ENCODE measurements at regions not wholly inside any gene's neighbourhood (a gene's known extent, or its start where the extent isn't known, plus 50 kb on each side); places are given as distances from the start of the nearest gene placed in this dataset.

- Mint-ChIP-seq H3K4me1 (ENCODE audit: low read depth, unreplicated experiment) (peaks cover 2% of the 10 kb centered on the region), H3K27me3 (ENCODE audit: low read depth, unreplicated experiment) (no peaks in the 10 kb centered on the region), H3K9me3 (ENCODE audit: unreplicated experiment) (peaks cover 2% of the 10 kb centered on the region), H3K36me3 (ENCODE audit: low read depth, unreplicated experiment) (no peaks in the 10 kb centered on the region), H3K4me3 (ENCODE audit: unreplicated experiment) (no peak overlapping the region), H3K27ac (ENCODE audit: unreplicated experiment) (no peak overlapping the region)
- H3K4me1 ChIP-seq (ENCODE audit: insufficient read depth, low read length): no peaks in the 10 kb centered on the region
- H3K79me2 ChIP-seq (ENCODE audit: insufficient read depth, low read length): no peaks in the 10 kb centered on the region
- H3K36me3 ChIP-seq (ENCODE audit: insufficient read depth, low read length): no peaks in the 10 kb centered on the region
- no peak overlapping the region for H3K4me3 ChIP-seq (ENCODE audit: insufficient read depth, low read depth, low read length)
- no peaks in the 10 kb centered on the region for H4K20me1 ChIP-seq (ENCODE audit: insufficient read depth, low read length)
- H3K4me2 ChIP-seq (ENCODE audit: low read length): no peak overlapping the region
- TF ChIP-seq EZH2 (IDR thresholded peaks at IDR 0.05; ENCODE audit: insufficient read depth, low read length) (no peak), CTCF (IDR thresholded peaks at IDR 0.05; ENCODE audit: insufficient read depth, low read depth, low read length) (no peak)
- H3K27me3 ChIP-seq (ENCODE audit: insufficient read depth, low read length): no peaks in the 10 kb centered on the region
- no peaks in the 10 kb centered on the region for H3K9me3 ChIP-seq (ENCODE audit: insufficient read depth, low read depth, low read length)
- no peak overlapping the region for H2AFZ ChIP-seq (ENCODE audit: low read depth, low read length)
- H3K27ac ChIP-seq (ENCODE audit: low read depth, low read length): no peak overlapping the region
- no peak overlapping the region for H3K9ac ChIP-seq (ENCODE audit: low read length)
- FAIRE-seq: no peak
- DNase-seq (ENCODE audit: low read depth): no peak
Measured at GRCh38 chr15:93861956-93862741, 369.2 kb upstream of the MCTP2 start.

GRCh38 chr15:93861413-93861812, 369.9 kb upstream of the MCTP2 start:
- Histone ChIP-seq H2AFZ (ENCODE audit: low read depth, low read length) (no peak overlapping the region), H4K20me1 (ENCODE audit: insufficient read depth, low read length) (no peaks in the 10 kb centered on the region), H3K27ac (ENCODE audit: low read depth, low read length) (no peak overlapping the region), H3K4me3 (ENCODE audit: insufficient read depth, low read depth, low read length) (no peak overlapping the region), H3K4me2 (ENCODE audit: low read length) (no peak overlapping the region), H3K36me3 (ENCODE audit: insufficient read depth, low read length) (no peaks in the 10 kb centered on the region), H3K27me3 (ENCODE audit: insufficient read depth, low read length) (no peaks in the 10 kb centered on the region), H3K4me1 (ENCODE audit: insufficient read depth, low read length) (no peaks in the 10 kb centered on the region), H3K79me2 (ENCODE audit: insufficient read depth, low read length) (no peaks in the 10 kb centered on the region), H3K9ac (ENCODE audit: low read length) (no peak overlapping the region), H3K9me3 (ENCODE audit: insufficient read depth, low read depth, low read length) (no peaks in the 10 kb centered on the region)
- H3K27me3 Mint-ChIP-seq (ENCODE audit: low read depth, unreplicated experiment): no peaks in the 10 kb centered on the region
- DNase-seq (ENCODE audit: low read depth): peak; percentile 0
- no peak overlapping the region for H3K4me3 Mint-ChIP-seq (ENCODE audit: unreplicated experiment)
- no peaks in the 10 kb centered on the region for H3K36me3 Mint-ChIP-seq (ENCODE audit: low read depth, unreplicated experiment)
- TF ChIP-seq CTCF (IDR thresholded peaks at IDR 0.05; ENCODE audit: insufficient read depth, low read depth, low read length) (no peak), EZH2 (IDR thresholded peaks at IDR 0.05; ENCODE audit: insufficient read depth, low read length) (no peak)
- H3K9me3 Mint-ChIP-seq (ENCODE audit: unreplicated experiment): peaks cover 2% of the 10 kb centered on the region
- peaks cover 2% of the 10 kb centered on the region for H3K4me1 Mint-ChIP-seq (ENCODE audit: low read depth, unreplicated experiment)
- FAIRE-seq: no peak
- H3K27ac Mint-ChIP-seq (ENCODE audit: unreplicated experiment): no peak overlapping the region

GRCh38 chr15:93860701-93861100, 370.7 kb upstream of the MCTP2 start:
- DNase-seq (ENCODE audit: low read depth): no peak
- Mint-ChIP-seq H3K4me1 (ENCODE audit: low read depth, unreplicated experiment) (peaks cover 2% of the 10 kb centered on the region), H3K36me3 (ENCODE audit: low read depth, unreplicated experiment) (no peaks in the 10 kb centered on the region), H3K27me3 (ENCODE audit: low read depth, unreplicated experiment) (no peaks in the 10 kb centered on the region), H3K9me3 (ENCODE audit: unreplicated experiment) (peaks cover 2% of the 10 kb centered on the region), H3K4me3 (ENCODE audit: unreplicated experiment) (no peak overlapping the region), H3K27ac (ENCODE audit: unreplicated experiment) (no peak overlapping the region)
- H3K79me2 ChIP-seq (ENCODE audit: insufficient read depth, low read length): no peaks in the 10 kb centered on the region
- no peak overlapping the region for H3K4me2 ChIP-seq (ENCODE audit: low read length)
- H3K4me3 ChIP-seq (ENCODE audit: insufficient read depth, low read depth, low read length): no peak overlapping the region
- no peak overlapping the region for H3K9ac ChIP-seq (ENCODE audit: low read length)
- no peak overlapping the region for H3K27ac ChIP-seq (ENCODE audit: low read depth, low read length)
- FAIRE-seq: no peak
- no peak overlapping the region for H2AFZ ChIP-seq (ENCODE audit: low read depth, low read length)
- H4K20me1 ChIP-seq (ENCODE audit: insufficient read depth, low read length): no peaks in the 10 kb centered on the region
- H3K27me3 ChIP-seq (ENCODE audit: insufficient read depth, low read length): no peaks in the 10 kb centered on the region
- TF ChIP-seq CTCF (IDR thresholded peaks at IDR 0.05; ENCODE audit: insufficient read depth, low read depth, low read length) (no peak), EZH2 (IDR thresholded peaks at IDR 0.05; ENCODE audit: insufficient read depth, low read length) (no peak)
- no peaks in the 10 kb centered on the region for H3K4me1 ChIP-seq (ENCODE audit: insufficient read depth, low read length)
- H3K9me3 ChIP-seq (ENCODE audit: insufficient read depth, low read depth, low read length): no peaks in the 10 kb centered on the region
- no peaks in the 10 kb centered on the region for H3K36me3 ChIP-seq (ENCODE audit: insufficient read depth, low read length)
